LNCaP clone FGC (cell line): ENCODE measurements at regions not wholly inside any gene's neighbourhood (a gene's known extent, or its start where the extent isn't known, plus 50 kb on each side); places are given as distances from the start of the nearest gene placed in this dataset.

Experiments
- DNase-seq: peaks from one replicate; pipeline ENCODE4 v3.0.0-alpha.2; 2011; ENCODE audit warnings: low read depth
- H3K4me3 ChIP-seq: 2 replicates; pipeline ENCODE4 v1.5.1; 2011; ENCODE audit warnings: mild to moderate bottlenecking, low read depth, low read length, control low read depth
- CTCF ChIP-seq: IDR thresholded peaks from 2 replicates; pipeline ENCODE4 v1.5.1; 2012; ENCODE audit warnings: mild to moderate bottlenecking; ENCODE audit not compliant: control insufficient read depth, insufficient read depth; ENCODE audit errors: extremely low read depth

GRCh38 chr3:187945374-187945773 lies 200.1 kb upstream of the BCL6 start:
- H3K4me3 ChIP-seq: no peak overlapping the region
- no peak for TF ChIP-seq CTCF
- no peak for DNase-seq

GRCh38 chr3:187946163-187946691 lies 201.0 kb upstream of the BCL6 start:
- no peak overlapping the region for H3K4me3 ChIP-seq
- no peak for TF ChIP-seq CTCF
- no peak for DNase-seq

- no peak overlapping the region for H3K4me3 ChIP-seq
- no peak for TF ChIP-seq CTCF
- DNase-seq: peak; percentile 96
Observed at GRCh38 chr3:187946981-187947380, 201.7 kb upstream of the BCL6 start.

- TF ChIP-seq CTCF: no peak
- H3K4me3 ChIP-seq: no peak overlapping the region
- no peak for DNase-seq
Observed at GRCh38 chr3:187947927-187948682, 202.8 kb upstream of the BCL6 start.

GRCh38 chr3:187949093-187949820 lies 204.0 kb upstream of the BCL6 start:
- no peak for DNase-seq
- no peak overlapping the region for H3K4me3 ChIP-seq
- no peak for TF ChIP-seq CTCF

- no peak overlapping the region for H3K4me3 ChIP-seq
- DNase-seq: no peak
- no peak for TF ChIP-seq CTCF
Observed at GRCh38 chr3:187950671-187951070, 203.3 kb upstream of the LPP start.
